Upper lobe of right lung (tissue), 1 donor: ENCODE measurements at regions not wholly inside any gene's neighbourhood (a gene's known extent, or its start where the extent isn't known, plus 50 kb on each side); places are given as distances from the start of the nearest gene placed in this dataset.

Experiments used
- ATAC-seq: fragments of 200-7000 bp; cut with Tn5 transposase; one replicate; pipeline ENCODE4 v1.9.1; 2020; ENCODE audit warnings: mild to moderate bottlenecking, moderate library complexity
- DNase-seq: peaks from one replicate; pipeline ENCODE4 v3.0.0-alpha.2; 2020
- H3K27ac ChIP-seq: fragments of 200-600 bp; one replicate; pipeline ENCODE4 v1.8.0; 2022
- H3K27me3 ChIP-seq: fragments of 200-600 bp; one replicate; pipeline ENCODE4 v1.8.0; 2022; ENCODE audit warnings: mild to moderate bottlenecking
- H3K36me3 ChIP-seq: fragments of 200-600 bp; one replicate; pipeline ENCODE4 v1.8.0; 2022
- H3K4me1 ChIP-seq: fragments of 200-600 bp; one replicate; pipeline ENCODE4 v1.8.0; 2022
- H3K4me3 ChIP-seq: fragments of 200-600 bp; one replicate; pipeline ENCODE4 v1.8.0; 2022; ENCODE audit warnings: mild to moderate bottlenecking
- H3K9me3 ChIP-seq: fragments of 200-600 bp; one replicate; pipeline ENCODE4 v1.8.0; 2022
- CTCF ChIP-seq: fragments of 200-600 bp; IDR thresholded peaks from one replicate; pipeline ENCODE4 v1.8.0; 2022; ENCODE audit warnings: antibody characterized with exemption
- intact Hi-C: fragments of 100-400 bp; cut with DNase I; formaldehyde crosslinking; loops from one replicate; pipeline ENCODE4 v1.11.0; 2022
- donor health status: DM: no; HTN: yes; CAD: no; lungs with severe emphysema.

- Histone ChIP-seq H3K9me3 (no peaks in the 10 kb centered on the region), H3K27me3 (no peaks in the 10 kb centered on the region), H3K4me1 (no peaks in the 10 kb centered on the region), H3K36me3 (no peaks in the 10 kb centered on the region), H3K4me3 (no peak overlapping the region), H3K27ac (no peak overlapping the region)
- ATAC-seq (no peak), DNase-seq (no peak)
- intact Hi-C loops, result no loop called here
- no peak for TF ChIP-seq CTCF
Observed at GRCh38 chr5:27906481-27906880, 868.1 kb upstream of the CDH9 start.

- H3K4me3 ChIP-seq, result no peak overlapping the region
- intact Hi-C loops, result no loop called here
- no peak overlapping the region for H3K27ac ChIP-seq
- no peaks in the 10 kb centered on the region for H3K36me3 ChIP-seq
- no peaks in the 10 kb centered on the region for H3K4me1 ChIP-seq
- no peak for DNase-seq
- no peaks in the 10 kb centered on the region for H3K27me3 ChIP-seq
- no peak for ATAC-seq
- no peak for TF ChIP-seq CTCF
- no peaks in the 10 kb centered on the region for H3K9me3 ChIP-seq
Observed at GRCh38 chr5:27900761-27901160, 862.4 kb upstream of the CDH9 start.

GRCh38 chr5:27876071-27876470 is 837.7 kb upstream of the CDH9 start:
- no peak for TF ChIP-seq CTCF
- ATAC-seq, result no peak
- Histone ChIP-seq H3K27me3 (no peaks in the 10 kb centered on the region), H3K4me3 (no peak overlapping the region), H3K4me1 (no peaks in the 10 kb centered on the region), H3K36me3 (no peaks in the 10 kb centered on the region), H3K9me3 (peaks cover 5% of the 10 kb centered on the region), H3K27ac (no peak overlapping the region)
- intact Hi-C loops, result no loop called here
- DNase-seq, result no peak

- H3K27ac ChIP-seq, result no peak overlapping the region
- H3K9me3 ChIP-seq, result peaks cover 8% of the 10 kb centered on the region
- no peaks in the 10 kb centered on the region for H3K27me3 ChIP-seq
- DNase-seq (no peak), ATAC-seq (no peak)
- TF ChIP-seq CTCF, result no peak
- intact Hi-C loops, result no loop called here
- H3K4me1 ChIP-seq, result no peaks in the 10 kb centered on the region
- H3K36me3 ChIP-seq, result no peaks in the 10 kb centered on the region
- H3K4me3 ChIP-seq, result no peak overlapping the region
Observed at GRCh38 chr5:27875148-27875547, 836.8 kb upstream of the CDH9 start.

- TF ChIP-seq CTCF, result no peak
- DNase-seq, result no peak
- ATAC-seq, result no peak
- Histone ChIP-seq H3K9me3 (peaks cover 8% of the 10 kb centered on the region), H3K27me3 (no peaks in the 10 kb centered on the region), H3K27ac (no peak overlapping the region), H3K4me3 (no peak overlapping the region), H3K36me3 (no peaks in the 10 kb centered on the region), H3K4me1 (no peaks in the 10 kb centered on the region)
- intact Hi-C loops, result no loop called here
Observed at GRCh38 chr5:27868292-27868691, 829.9 kb upstream of the CDH9 start.

- ATAC-seq, result no peak
- no peaks in the 10 kb centered on the region for H3K9me3 ChIP-seq
- no peak for TF ChIP-seq CTCF
- DNase-seq, result no peak
- intact Hi-C loops, result no loop called here
- H3K4me1 ChIP-seq, result no peaks in the 10 kb centered on the region
- H3K36me3 ChIP-seq, result no peaks in the 10 kb centered on the region
- no peak overlapping the region for H3K4me3 ChIP-seq
- H3K27ac ChIP-seq, result no peak overlapping the region
- H3K27me3 ChIP-seq, result no peaks in the 10 kb centered on the region
Observed at GRCh38 chr5:27855491-27855890, 817.1 kb upstream of the CDH9 start.
